ENCODE measurements at regions not wholly inside any gene's neighbourhood (a gene's known extent, or its start where the extent isn't known, plus 50 kb on each side); places are given as distances from the start of the nearest gene placed in this dataset.

DNA sequence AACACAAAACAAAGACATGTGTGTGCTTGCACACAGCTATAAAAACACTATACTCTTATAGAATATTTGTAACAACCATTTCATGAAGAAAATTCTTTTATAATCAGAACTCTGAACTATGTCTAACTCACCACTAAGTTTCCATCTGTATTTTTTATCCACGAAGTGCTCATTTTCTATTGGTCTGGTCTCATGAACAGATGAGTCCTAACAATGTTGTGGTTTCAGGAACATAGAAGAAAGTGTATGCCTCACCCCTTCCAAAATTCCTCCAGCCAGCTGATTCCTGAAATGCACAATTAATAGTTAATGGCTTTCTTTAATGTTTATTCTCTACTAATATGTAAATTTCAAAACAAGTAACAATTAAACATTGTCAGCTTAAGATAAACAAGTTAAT, 325.3 kb upstream of the GRAMD2B start:
- TF ChIP-seq POLR2AphosphoS5 (IDR thresholded peaks at IDR 0.05; ENCODE audit: low read depth, low read length) (no peak), POLR2A (IDR thresholded peaks at IDR 0.05; ENCODE audit: low read depth, low read length) (no peak)

Data from GM12892 (cell line).